SKM-1 treated with dmso at 0.1 percent for 144 hours (cell line): ENCODE measurements at regions not wholly inside any gene's neighbourhood (a gene's known extent, or its start where the extent isn't known, plus 50 kb on each side); places are given as distances from the start of the nearest gene placed in this dataset.
"Not testable (repeated sequence)": the region's sequence is repeated elsewhere in the genome, so short reads cannot be mapped to it uniquely, and the experiment has no call there.

ENCODE experiments used
- DNase-seq: peaks from one replicate; lab custom pipeline; 2025; ENCODE audit not compliant: unreplicated experiment; lab: John Stamatoyannopoulos, UW

DNA sequence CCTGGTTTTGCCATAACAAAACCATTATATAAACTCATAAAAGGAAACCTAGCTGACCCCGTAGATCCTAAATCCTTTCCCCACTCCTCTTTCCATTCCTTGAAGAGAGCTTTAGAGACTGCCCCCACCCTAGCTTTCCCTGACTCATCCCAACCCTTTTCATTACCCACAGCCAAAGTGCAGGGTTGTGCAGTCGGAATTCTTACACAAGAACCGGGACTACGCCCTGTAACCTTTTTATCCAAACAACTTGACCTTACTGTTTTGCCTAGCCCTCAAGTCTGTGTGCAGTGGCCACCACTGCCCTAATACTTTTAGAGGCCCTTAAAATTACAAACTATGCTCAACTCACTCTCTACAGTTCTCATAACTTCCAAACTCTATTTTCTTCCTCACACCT lies 116.0 kb upstream of the PTPN13 start:
- DNase-seq = not testable (repeated sequence)

DNA sequence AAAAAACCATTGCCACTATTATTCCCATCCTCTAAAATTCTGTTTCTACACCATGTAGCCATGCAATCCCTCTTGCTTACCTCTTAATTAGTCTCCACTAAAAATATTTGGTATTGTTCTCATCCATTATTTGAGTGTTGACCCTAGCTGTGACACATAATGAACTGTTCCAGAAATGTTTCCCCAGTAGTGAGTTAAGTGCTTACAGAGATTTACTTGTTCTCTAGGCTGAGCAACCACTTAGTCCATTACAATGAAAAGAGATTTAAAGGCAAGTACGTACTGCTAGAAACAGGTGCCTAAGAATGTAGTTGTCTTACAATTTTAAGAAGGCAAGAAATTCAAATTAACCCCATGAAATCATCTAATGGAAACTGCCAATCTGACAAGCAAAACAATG lies 112.7 kb upstream of the PTPN13 start:
- no peak for DNase-seq

GRCh38 chr4:86482306-86483172 lies 111.6 kb upstream of the PTPN13 start:
- peak; percentile 68 for DNase-seq

GRCh38 chr4:86483173-86483490 lies 111.0 kb upstream of the PTPN13 start:
- no peak for DNase-seq

DNA sequence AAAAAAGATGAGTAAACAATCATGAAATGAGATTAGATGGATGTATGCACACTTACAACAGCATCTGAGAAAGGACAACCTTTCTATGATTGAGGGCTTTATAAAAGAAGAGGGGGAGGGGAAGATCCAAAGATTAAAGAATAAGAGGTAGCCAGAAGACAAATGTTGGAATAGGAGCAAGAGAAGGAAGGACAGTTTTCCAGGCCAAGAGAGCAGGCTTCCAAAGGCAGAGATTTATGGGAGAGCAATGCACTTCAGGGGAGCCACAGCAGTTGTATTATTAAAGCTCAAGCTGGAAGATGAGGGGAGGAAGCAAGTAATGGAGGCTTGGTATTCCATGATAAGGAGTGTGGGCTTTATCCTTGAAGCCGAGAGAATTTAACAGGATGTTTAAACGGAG lies 110.3 kb upstream of the PTPN13 start:
- DNase-seq = no peak

- DNase-seq = no peak
Observed at GRCh38 chr4:86484241-86484640, 109.9 kb upstream of the PTPN13 start.

DNA sequence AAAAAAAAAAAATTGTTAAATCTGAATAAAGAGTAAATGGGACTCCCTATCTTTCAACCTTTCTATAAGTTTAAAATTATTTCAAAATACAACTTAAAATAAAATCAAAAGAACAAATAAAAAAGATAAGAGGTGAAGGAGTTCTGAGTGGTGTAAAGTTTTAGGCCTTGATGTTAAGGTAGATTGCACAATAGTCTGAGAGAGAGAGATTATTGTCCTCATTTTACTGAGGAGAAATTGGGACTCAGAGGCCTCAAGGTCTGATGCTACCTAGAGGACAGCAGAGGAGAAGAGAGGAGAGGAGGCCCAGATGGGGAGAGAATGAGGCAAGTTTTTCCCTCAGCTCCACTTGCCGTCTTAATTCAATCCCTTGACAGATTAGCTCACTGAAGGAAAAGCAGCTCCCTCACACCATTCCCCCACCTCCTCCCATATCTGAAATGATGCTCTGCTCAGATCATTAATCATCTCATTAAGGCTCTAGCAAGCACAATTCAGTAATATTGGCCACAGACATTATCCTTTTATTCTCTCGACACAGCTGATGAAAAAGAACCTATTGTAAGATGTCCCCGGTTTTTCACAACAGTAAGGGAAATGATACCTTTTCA lies 106.3 kb upstream of the PTPN13 start:
- DNase-seq = no peak

DNA sequence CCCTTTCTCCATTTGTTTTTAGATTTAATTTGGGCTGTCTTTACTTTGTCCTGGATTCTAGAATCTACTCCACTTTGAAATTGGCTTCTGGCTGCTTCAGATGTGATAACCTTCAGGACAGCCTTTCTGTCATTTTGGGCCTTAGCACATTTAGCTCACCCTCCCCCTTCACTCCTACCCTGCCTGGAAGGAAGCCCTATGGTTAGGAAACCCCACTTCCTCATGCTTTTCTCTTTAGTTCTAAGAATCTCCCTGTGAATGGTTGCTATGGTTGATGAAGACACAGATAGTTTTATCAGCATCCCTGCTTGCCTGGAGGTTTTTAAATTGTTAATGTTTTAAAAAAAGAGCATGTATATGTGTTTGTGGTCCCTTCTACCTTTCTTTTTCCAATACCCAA lies 100.7 kb upstream of the PTPN13 start:
- peak; percentile 78 for DNase-seq

DNA sequence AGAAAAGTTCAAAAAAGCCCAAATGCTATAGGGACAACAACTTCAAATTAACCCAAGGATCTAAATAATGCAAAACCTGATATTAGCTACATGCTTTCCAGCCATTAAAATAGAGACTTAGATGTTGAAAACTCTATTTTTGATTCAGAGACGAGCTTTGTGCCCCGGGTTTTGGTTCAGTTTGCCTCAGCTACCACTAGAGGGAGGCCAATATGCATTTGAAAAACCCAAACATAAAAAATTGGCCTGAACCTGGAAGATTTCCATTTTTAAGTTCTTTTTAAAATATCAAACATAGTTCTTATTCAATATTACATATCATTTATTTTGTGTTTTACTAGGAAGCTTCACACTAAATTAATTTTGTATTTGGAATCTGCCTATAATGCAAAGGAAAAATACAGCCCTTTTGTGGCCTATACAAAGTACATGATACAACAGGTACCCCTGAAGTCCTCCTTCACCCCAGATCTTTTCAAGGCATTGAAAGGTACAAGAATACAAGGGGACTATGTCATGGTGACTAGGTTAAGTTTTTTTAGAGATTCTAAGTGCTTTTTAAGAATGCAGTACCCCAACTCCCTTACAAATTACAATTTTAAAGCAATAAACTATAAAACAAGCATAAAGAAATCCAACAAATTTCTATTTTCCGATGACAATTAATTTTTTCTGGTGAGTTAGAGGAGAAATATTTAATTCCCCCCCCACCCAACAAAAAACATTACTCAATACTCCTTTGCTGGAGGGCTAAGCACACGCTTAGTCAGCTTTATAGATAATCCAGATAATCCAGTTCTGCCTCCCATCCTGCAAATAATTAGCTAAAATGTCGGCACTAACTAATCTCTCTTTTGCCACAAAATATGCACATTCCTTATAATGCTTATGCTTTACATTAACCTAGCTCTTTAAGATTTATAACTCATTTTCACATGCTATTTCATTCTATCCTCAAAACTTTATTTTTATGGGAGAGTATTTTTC lies 97.7 kb upstream of the PTPN13 start:
- peak; percentile 32 for DNase-seq

DNA sequence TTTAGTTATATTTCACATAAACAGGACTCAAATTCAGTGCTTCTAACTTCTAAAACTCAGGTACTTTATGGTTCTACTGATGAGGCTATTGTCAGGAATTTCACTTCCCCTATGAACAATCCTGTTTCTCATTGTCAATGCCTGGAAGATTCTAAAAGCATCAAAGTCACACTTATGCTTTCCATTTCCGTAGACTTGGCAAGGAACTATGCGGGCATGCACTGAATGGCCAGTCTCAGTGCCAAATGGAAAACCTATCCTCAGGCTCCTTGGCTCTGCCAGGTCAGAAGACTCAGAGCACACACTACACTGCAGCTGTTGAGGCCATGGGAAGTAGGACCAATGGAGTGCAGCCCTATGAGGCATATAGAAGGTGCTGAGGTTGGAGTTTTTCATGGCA lies 97.0 kb upstream of the PTPN13 start:
- no peak for DNase-seq

DNA sequence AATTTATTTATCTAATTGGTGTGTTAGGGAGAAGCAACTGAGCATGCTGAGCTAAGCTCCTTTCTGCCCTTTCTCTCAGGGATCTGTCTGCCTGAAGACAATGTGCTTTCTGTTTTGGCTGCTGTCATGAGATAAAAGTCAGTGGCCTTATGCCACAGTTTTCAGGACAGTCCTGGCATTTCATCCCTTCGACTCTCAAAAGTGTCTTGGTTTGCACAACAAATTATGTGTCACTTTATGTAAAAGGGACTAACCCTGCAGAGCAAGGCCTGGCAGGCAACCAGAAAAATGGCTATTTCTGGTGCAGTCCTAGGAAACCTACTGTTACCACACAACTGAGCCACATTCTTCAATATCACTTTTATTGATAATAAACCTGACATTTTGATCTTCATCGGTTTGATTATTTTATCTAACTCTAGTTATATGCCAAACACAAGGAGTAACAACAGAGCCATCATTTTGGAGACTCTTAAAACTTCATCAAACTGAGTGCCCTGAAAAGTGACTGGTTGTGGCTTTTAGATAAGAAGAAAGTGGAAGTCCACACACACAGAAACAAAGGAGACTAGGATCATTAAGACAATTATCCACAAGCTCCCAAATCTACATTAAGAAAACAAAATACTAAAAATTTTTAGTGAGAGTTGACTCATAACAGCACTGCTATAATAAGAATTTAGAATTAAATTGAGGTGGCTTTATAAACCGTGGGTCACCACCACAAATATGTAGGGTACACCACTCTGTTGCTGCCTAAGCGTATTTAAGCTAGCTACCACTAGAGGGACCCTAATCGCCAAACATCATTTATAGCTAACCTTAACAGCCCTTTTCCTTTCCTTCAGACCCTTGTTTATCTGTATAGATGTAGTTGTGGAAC lies 95.9 kb upstream of the PTPN13 start:
- peak; percentile 63 for DNase-seq

DNA sequence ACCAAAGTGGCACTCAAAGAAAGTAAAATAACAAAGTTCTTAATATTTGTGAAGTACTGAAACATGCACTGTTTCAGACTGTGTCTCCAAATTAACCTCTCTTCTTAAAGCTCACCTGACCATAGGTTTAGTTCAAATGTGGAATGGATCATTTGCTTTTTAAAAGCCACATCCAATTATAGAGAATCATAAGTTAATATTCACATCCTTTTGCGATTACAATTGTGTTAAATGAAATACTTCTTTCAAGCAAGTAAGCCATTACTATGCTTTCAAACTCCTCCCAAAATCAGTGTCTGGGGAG lies 95.3 kb upstream of the PTPN13 start:
- no peak for DNase-seq

GRCh38 chr4:86500527-86500926 lies 93.6 kb upstream of the PTPN13 start:
- no peak for DNase-seq

- no peak for DNase-seq
Observed at GRCh38 chr4:86502081-86502480, 92.0 kb upstream of the PTPN13 start.

GRCh38 chr4:86506591-86506990 lies 87.5 kb upstream of the PTPN13 start:
- no peak for DNase-seq

GRCh38 chr4:86508436-86508835 lies 85.7 kb upstream of the PTPN13 start:
- DNase-seq = no peak

- DNase-seq = no peak
Observed at GRCh38 chr4:86511590-86511989, 82.5 kb upstream of the PTPN13 start.

- no peak for DNase-seq
Observed at GRCh38 chr4:86512631-86513030, 81.5 kb upstream of the PTPN13 start.

DNA sequence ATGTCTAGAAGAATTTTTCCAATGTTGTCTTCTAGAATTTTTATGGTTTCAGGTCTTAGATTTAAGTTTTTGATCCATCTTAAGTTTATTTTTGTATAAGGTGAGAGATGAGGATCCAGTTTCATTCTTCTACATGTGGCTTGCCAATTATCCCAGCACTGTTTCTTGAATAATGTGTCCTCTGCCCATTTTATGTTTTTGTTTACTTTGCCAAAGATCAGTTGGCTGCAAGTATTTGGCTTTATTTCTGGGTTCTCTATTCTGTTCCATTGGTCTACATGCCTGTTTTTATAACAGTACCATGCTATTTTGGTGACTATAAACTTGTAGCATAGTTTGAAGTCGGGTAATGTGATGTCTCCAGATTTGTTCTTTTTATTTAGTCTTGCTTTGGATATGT lies 78.2 kb upstream of the PTPN13 start:
- DNase-seq = not testable (repeated sequence)

GRCh38 chr4:86521373-86521969 lies 72.6 kb upstream of the PTPN13 start:
- DNase-seq = peak; percentile 54
